H1 (cell line): ENCODE measurements at regions not wholly inside any gene's neighbourhood (a gene's known extent, or its start where the extent isn't known, plus 50 kb on each side); places are given as distances from the start of the nearest gene placed in this dataset.

ENCODE experiments used
- CEBPB ChIP-seq: IDR thresholded peaks from 2 replicates; pipeline ENCODE4 v1.6.1; 2012; ENCODE audit warnings: low read depth, low read length
- CHD1 ChIP-seq: IDR thresholded peaks from 2 replicates; pipeline ENCODE4 v1.6.1; 2012; ENCODE audit warnings: low read depth, low read length, improper control_type of control experiment
- CTCF ChIP-seq, 3 experiments: IDR thresholded peaks; 1 replicate in 2 of 3; 2 replicates in 1 of 3; pipeline versions ENCODE4 v1.5.1 to v1.6.1; 2011; ENCODE audit warnings: low read length in 3 of 3, mild to moderate bottlenecking in 3 of 3, inconsistent platforms in 2 of 3, low read depth in 1 of 3, moderate library complexity in 1 of 3; ENCODE audit not compliant: insufficient read depth in 1 of 3; ENCODE audit errors: control extremely low read depth in 1 of 3
- EZH2 ChIP-seq: fragments of 200-600 bp; sonication (generic); IDR thresholded peaks from 2 replicates; pipeline ENCODE4 v1.7.1; 2012; ENCODE audit warnings: low read depth, mild to moderate bottlenecking, moderate library complexity, low read length, inconsistent platforms; ENCODE audit not compliant: severe bottlenecking
- GABPA ChIP-seq: IDR thresholded peaks from 2 replicates; pipeline ENCODE4 v1.6.1; 2011; ENCODE audit warnings: mild to moderate bottlenecking, low read length, moderate library complexity, borderline replicate concordance; ENCODE audit not compliant: insufficient read depth
- RXRA ChIP-seq: IDR thresholded peaks from 2 replicates; pipeline ENCODE4 v1.6.1; 2011; ENCODE audit warnings: low read depth, mild to moderate bottlenecking, low read length, moderate library complexity; ENCODE audit not compliant: insufficient read depth
- SP1 ChIP-seq: IDR thresholded peaks from 2 replicates; pipeline ENCODE4 v1.6.1; 2011; ENCODE audit warnings: low read depth, low read length
- YY1 ChIP-seq: IDR thresholded peaks from 2 replicates; pipeline ENCODE4 v1.6.1; 2011; ENCODE audit warnings: low read depth, mild to moderate bottlenecking, low read length
- TF ChIP-seq, protein P1 (sequence below): fragments of 300-600 bp; sonication (generic); IDR thresholded peaks from 2 replicates; pipeline ENCODE4 v1.7.1; 2012; ENCODE audit warnings: low read length, moderate library complexity, mild to moderate bottlenecking, inconsistent platforms; ENCODE audit not compliant: insufficient replicate concordance

GRCh38 chr1:229196404-229197264 is 74.3 kb upstream of the RAB4A start:
- TF ChIP-seq CTCF (IDR thresholded peaks at IDR 0.05; ENCODE audit: control extremely low read depth in 1 of 3, insufficient read depth in 1 of 3, low read depth in 1 of 3, low read length in 3 of 3) (no peak), RXRA (no peak), CHD1 (no peak), CEBPB (no peak), EZH2 (no peak), GABPA (no peak), YY1 (no peak), SP1 (no peak)
- TF ChIP-seq, protein P1, sequence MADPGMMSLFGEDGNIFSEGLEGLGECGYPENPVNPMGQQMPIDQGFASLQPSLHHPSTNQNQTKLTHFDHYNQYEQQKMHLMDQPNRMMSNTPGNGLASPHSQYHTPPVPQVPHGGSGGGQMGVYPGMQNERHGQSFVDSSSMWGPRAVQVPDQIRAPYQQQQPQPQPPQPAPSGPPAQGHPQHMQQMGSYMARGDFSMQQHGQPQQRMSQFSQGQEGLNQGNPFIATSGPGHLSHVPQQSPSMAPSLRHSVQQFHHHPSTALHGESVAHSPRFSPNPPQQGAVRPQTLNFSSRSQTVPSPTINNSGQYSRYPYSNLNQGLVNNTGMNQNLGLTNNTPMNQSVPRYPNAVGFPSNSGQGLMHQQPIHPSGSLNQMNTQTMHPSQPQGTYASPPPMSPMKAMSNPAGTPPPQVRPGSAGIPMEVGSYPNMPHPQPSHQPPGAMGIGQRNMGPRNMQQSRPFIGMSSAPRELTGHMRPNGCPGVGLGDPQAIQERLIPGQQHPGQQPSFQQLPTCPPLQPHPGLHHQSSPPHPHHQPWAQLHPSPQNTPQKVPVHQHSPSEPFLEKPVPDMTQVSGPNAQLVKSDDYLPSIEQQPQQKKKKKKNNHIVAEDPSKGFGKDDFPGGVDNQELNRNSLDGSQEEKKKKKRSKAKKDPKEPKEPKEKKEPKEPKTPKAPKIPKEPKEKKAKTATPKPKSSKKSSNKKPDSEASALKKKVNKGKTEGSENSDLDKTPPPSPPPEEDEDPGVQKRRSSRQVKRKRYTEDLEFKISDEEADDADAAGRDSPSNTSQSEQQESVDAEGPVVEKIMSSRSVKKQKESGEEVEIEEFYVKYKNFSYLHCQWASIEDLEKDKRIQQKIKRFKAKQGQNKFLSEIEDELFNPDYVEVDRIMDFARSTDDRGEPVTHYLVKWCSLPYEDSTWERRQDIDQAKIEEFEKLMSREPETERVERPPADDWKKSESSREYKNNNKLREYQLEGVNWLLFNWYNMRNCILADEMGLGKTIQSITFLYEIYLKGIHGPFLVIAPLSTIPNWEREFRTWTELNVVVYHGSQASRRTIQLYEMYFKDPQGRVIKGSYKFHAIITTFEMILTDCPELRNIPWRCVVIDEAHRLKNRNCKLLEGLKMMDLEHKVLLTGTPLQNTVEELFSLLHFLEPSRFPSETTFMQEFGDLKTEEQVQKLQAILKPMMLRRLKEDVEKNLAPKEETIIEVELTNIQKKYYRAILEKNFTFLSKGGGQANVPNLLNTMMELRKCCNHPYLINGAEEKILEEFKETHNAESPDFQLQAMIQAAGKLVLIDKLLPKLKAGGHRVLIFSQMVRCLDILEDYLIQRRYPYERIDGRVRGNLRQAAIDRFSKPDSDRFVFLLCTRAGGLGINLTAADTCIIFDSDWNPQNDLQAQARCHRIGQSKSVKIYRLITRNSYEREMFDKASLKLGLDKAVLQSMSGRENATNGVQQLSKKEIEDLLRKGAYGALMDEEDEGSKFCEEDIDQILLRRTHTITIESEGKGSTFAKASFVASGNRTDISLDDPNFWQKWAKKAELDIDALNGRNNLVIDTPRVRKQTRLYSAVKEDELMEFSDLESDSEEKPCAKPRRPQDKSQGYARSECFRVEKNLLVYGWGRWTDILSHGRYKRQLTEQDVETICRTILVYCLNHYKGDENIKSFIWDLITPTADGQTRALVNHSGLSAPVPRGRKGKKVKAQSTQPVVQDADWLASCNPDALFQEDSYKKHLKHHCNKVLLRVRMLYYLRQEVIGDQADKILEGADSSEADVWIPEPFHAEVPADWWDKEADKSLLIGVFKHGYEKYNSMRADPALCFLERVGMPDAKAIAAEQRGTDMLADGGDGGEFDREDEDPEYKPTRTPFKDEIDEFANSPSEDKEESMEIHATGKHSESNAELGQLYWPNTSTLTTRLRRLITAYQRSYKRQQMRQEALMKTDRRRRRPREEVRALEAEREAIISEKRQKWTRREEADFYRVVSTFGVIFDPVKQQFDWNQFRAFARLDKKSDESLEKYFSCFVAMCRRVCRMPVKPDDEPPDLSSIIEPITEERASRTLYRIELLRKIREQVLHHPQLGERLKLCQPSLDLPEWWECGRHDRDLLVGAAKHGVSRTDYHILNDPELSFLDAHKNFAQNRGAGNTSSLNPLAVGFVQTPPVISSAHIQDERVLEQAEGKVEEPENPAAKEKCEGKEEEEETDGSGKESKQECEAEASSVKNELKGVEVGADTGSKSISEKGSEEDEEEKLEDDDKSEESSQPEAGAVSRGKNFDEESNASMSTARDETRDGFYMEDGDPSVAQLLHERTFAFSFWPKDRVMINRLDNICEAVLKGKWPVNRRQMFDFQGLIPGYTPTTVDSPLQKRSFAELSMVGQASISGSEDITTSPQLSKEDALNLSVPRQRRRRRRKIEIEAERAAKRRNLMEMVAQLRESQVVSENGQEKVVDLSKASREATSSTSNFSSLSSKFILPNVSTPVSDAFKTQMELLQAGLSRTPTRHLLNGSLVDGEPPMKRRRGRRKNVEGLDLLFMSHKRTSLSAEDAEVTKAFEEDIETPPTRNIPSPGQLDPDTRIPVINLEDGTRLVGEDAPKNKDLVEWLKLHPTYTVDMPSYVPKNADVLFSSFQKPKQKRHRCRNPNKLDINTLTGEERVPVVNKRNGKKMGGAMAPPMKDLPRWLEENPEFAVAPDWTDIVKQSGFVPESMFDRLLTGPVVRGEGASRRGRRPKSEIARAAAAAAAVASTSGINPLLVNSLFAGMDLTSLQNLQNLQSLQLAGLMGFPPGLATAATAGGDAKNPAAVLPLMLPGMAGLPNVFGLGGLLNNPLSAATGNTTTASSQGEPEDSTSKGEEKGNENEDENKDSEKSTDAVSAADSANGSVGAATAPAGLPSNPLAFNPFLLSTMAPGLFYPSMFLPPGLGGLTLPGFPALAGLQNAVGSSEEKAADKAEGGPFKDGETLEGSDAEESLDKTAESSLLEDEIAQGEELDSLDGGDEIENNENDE: no peak
